ENCODE measurements at regions not wholly inside any gene's neighbourhood (a gene's known extent, or its start where the extent isn't known, plus 50 kb on each side); places are given as distances from the start of the nearest gene placed in this dataset.
"Not testable (repeated sequence)": the region's sequence is repeated elsewhere in the genome, so short reads cannot be mapped to it uniquely, and the experiment has no call there.

GRCh38 chr6:92125681-92126080 is 1293.7 kb downstream of the EPHA7 start:
- FAIRE-seq = no peak

GRCh38 chr6:92124200-92124651 is 1295.1 kb downstream of the EPHA7 start:
- FAIRE-seq = no peak

GRCh38 chr6:92122746-92123145 is 1296.6 kb downstream of the EPHA7 start:
- no peak for FAIRE-seq

GRCh38 chr6:92121228-92121627 is 1298.1 kb downstream of the EPHA7 start:
- FAIRE-seq = no peak

- FAIRE-seq = no peak
Observed at GRCh38 chr6:92117800-92118199, 1301.6 kb downstream of the EPHA7 start.

GRCh38 chr6:92114797-92115196 is 1304.6 kb downstream of the EPHA7 start:
- no peak for FAIRE-seq

GRCh38 chr6:92114091-92114675 is 1305.2 kb downstream of the EPHA7 start:
- peak; percentile 5 for FAIRE-seq

- FAIRE-seq = no peak
Observed at GRCh38 chr6:92111386-92111785, 1308.0 kb downstream of the EPHA7 start.

GRCh38 chr6:92110403-92110802 is 1309.0 kb downstream of the EPHA7 start:
- no peak for FAIRE-seq

- no peak for FAIRE-seq
Observed at GRCh38 chr6:92109956-92110355, 1309.4 kb downstream of the EPHA7 start.

- FAIRE-seq = no peak
Observed at GRCh38 chr6:92109256-92109655, 1310.1 kb downstream of the EPHA7 start.

GRCh38 chr6:92086750-92087149 is 1332.6 kb downstream of the EPHA7 start:
- no peak for FAIRE-seq

- not testable (repeated sequence) for FAIRE-seq
Observed at GRCh38 chr6:92083914-92084313, 1335.4 kb downstream of the EPHA7 start.

- no peak for FAIRE-seq
Observed at GRCh38 chr6:92072387-92072786, 1347.0 kb downstream of the EPHA7 start.

- no peak for FAIRE-seq
Observed at GRCh38 chr6:92069781-92070180, 1349.6 kb downstream of the EPHA7 start.

GRCh38 chr6:92052513-92052912 is 1366.8 kb downstream of the EPHA7 start:
- no peak for FAIRE-seq

GRCh38 chr6:92050216-92050615 is 1369.1 kb downstream of the EPHA7 start:
- FAIRE-seq = no peak

GRCh38 chr6:92047860-92048259 is 1371.5 kb downstream of the EPHA7 start:
- no peak for FAIRE-seq

- no peak for FAIRE-seq
Observed at GRCh38 chr6:92047152-92047850, 1372.1 kb downstream of the EPHA7 start.

- no peak for FAIRE-seq
Observed at GRCh38 chr6:92044312-92044711, 1375.0 kb downstream of the EPHA7 start.

- FAIRE-seq = no peak
Observed at GRCh38 chr6:92043777-92044176, 1375.6 kb downstream of the EPHA7 start.

GRCh38 chr6:92026878-92027277 is 1392.5 kb downstream of the EPHA7 start:
- FAIRE-seq = no peak

GRCh38 chr6:92024881-92025280 is 1394.5 kb downstream of the EPHA7 start:
- no peak for FAIRE-seq

- no peak for FAIRE-seq
Observed at GRCh38 chr6:92024110-92024509, 1395.2 kb downstream of the EPHA7 start.

Measured in colon (tissue), 2 donors.